ENCODE measurements at regions not wholly inside any gene's neighbourhood (a gene's known extent, or its start where the extent isn't known, plus 50 kb on each side); places are given as distances from the start of the nearest gene placed in this dataset.

GRCh38 chr6:108779536-108780275 is 68.5 kb upstream of the ARMC2 start:
- DNase-seq: no peak

- no peak for DNase-seq
Observed at GRCh38 chr6:108780784-108781183, 67.4 kb upstream of the ARMC2 start.

DNA sequence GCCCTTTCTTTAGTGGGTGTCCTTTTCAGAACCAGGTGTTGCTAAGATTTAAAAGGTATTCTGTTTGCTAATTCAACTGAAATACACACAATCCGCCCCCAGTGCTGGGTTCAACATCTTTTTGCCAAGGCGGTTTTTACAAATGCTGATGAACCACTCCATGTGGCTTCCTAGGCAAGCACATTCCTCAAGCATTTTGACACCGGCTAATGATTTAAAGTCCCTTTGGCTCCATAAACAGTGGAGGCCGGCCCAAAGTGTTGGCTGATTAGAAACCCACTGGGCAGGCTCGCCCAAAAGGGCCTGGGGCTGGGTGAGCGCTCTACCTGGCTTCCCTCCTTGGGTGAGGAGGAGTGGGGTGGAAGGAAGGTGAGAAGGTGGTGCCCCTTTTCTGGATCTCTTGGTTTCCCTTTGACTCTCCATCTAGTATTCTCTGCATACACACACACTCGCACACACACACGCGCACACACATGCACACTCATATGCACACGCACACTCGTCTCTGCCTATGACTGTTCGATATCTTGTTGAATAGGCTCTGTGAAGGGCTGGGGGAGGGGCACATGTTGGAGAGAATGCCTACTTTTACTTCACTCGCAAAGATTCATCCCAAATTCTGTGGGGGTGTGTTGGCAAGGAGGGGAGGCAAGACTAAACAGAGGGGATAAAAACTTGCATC is 66.7 kb upstream of the ARMC2 start:
- no peak for DNase-seq

DNA sequence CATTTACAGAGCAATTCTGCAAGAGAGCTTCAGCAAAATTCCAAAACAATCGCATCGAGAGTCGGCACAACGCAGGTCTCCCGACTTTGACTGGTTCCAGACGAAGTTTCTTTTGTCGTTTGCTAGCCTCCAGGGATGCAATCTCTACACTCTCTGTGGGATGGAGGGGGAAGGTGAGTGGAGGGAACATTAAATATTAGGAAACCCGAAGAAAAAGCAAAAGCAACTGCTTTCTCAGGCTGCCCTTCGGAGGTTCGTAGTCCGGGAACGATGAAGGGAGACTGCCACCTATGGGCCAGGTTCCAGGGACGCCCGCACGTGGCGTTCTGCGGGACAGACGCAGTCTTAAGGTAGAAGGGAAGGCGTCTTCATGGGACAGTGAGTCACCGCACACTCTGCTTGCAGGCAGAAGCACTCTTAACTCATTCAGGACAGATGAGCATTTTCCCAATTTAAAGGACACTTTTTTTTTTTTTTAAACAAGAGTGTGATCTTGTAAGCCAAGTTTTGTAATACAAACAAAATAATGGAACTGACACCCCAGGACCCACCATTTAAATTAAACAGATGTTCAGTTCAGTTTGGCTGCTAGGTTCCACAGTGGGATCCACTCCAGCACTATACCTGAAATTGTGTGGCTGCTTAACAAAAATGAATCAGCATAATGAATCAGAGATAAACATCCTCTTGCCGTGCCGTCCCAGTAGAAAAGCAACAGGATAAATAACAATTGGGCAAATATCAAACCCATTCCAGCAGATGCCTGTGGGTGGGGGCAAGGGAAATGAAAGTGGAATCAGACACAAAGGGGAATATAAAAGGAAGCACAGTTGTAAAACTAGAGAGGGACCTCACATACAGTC is 65.8 kb upstream of the ARMC2 start:
- peak; percentile 87 for DNase-seq

GRCh38 chr6:108785653-108786052 is 62.6 kb upstream of the ARMC2 start:
- DNase-seq: no peak

GRCh38 chr6:108788416-108788815 is 59.8 kb upstream of the ARMC2 start:
- DNase-seq: no peak

GRCh38 chr6:108789475-108789874 is 58.7 kb upstream of the ARMC2 start:
- no peak for DNase-seq

DNA sequence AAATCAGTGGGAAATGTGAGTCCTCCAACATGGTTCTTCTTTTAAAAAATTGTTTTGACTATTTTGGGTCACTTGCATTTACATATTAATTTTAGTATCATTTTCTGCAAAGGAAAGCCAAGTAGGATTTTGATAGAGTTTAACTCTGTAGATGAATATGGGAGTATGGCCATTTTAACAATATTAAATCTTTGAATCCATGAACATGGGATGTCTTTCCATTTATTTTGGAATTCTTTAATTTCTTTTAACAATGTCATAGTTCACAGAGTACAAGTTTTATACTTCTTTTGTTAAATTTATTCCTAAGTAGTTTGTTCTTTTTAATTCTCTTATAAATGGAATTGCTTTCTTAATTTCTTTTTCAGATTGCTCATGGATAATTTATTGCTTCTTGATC is 56.5 kb upstream of the ARMC2 start:
- DNase-seq: no peak

GRCh38 chr6:108793516-108794251 is 54.5 kb upstream of the ARMC2 start:
- DNase-seq: no peak

GRCh38 chr6:108795122-108795521 is 53.1 kb upstream of the ARMC2 start:
- no peak for DNase-seq

GRCh38 chr6:108795814-108796213 is 52.4 kb upstream of the ARMC2 start:
- no peak for DNase-seq

DNA sequence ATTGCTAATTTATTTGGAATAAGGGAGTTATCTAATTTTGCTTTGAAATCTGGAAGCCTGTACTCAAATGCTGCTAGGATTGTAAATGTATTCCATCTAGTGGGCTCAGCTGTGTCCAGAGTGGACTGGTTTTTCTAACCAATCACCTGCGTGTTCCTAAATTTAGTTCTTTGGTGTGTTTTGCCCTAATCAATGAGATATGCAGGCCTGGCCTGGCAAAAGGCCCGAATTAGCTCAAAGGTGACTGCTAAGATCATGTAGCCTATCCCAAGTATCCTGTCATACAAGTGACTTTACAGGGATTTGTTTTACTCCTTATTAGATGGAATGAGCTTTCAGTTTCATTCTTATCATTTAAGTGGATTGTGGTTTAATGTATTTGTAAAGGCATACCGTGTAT is 51.3 kb upstream of the ARMC2 start:
- no peak for DNase-seq

- DNase-seq: no peak
Observed at GRCh38 chr6:108797951-108798669, 50.1 kb upstream of the ARMC2 start.
